CD4-positive, alpha-beta T cell (primary cell): ENCODE measurements at regions not wholly inside any gene's neighbourhood (a gene's known extent, or its start where the extent isn't known, plus 50 kb on each side); places are given as distances from the start of the nearest gene placed in this dataset.

Experiments
- ATAC-seq: fragments of 200-7000 bp; cut with Tn5 transposase; one replicate; pipeline ENCODE4 v1.10.0; 2022; ENCODE audit warnings: mild to moderate bottlenecking; ENCODE audit not compliant: poor library complexity
- CTCF ChIA-PET: fragments of 350-600 bp; sonication (Branson Sonifier 250); formaldehyde crosslinking; loops from one replicate; lab custom pipeline; 2021; ENCODE audit warnings: antibody characterized with exemption, inconsistent platforms; lab: Charles Lee
- POLR2A ChIA-PET: fragments of 350-600 bp; sonication (Branson Sonifier 250); formaldehyde crosslinking; loops from one replicate; lab custom pipeline; 2021; ENCODE audit warnings: antibody characterized with exemption, inconsistent platforms; lab: Charles Lee
- DNase-seq, 14 experiments: peaks; one replicate each; pipeline ENCODE4 v3.0.0-alpha.2; 2013 to 2020; ENCODE audit warnings: mixed read lengths in 2 of 14
- H3K27ac ChIP-seq, 2 donors: one replicate each; pipeline versions ENCODE4 v1.5.1 to v1.7.0; 2013; ENCODE audit warnings: low read length in 2 of 2, low read depth in 1 of 2, mild to moderate bottlenecking in 1 of 2
- H3K27me3 ChIP-seq, 2 experiments: 1 replicate in 1 of 2; 2 replicates in 1 of 2; pipeline versions ENCODE4 v1.6.1 to v1.7.0; 2013; ENCODE audit warnings: low read length in 2 of 2, control low read depth in 1 of 2, mild to moderate bottlenecking in 1 of 2, moderate library complexity in 1 of 2; ENCODE audit not compliant: insufficient read depth in 2 of 2, control insufficient read depth in 1 of 2
- H3K36me3 ChIP-seq: one replicate; pipeline ENCODE4 v1.6.1; 2013; ENCODE audit warnings: low read length, control low read depth; ENCODE audit not compliant: insufficient read depth
- H3K4me1 ChIP-seq: one replicate; pipeline ENCODE4 v1.6.1; 2013; ENCODE audit warnings: low read length, control low read depth; ENCODE audit not compliant: insufficient read depth
- H3K4me3 ChIP-seq: one replicate; pipeline ENCODE4 v1.5.1; 2013; ENCODE audit warnings: mild to moderate bottlenecking, low read length, moderate library complexity
- H3K9me3 ChIP-seq, 2 experiments: 1 replicate in 1 of 2; 2 replicates in 1 of 2; pipeline versions ENCODE4 v1.6.1 to v1.7.0; 2013; ENCODE audit warnings: low read length in 2 of 2, mild to moderate bottlenecking in 2 of 2, control low read depth in 1 of 2, moderate library complexity in 1 of 2; ENCODE audit not compliant: control insufficient read depth in 1 of 2, insufficient read depth in 1 of 2
- H3K27ac Mint-ChIP-seq: one replicate; pipeline ENCODE4 v1.8.0; 2020; ENCODE audit warnings: mixed read lengths
- H3K27me3 Mint-ChIP-seq: one replicate; pipeline ENCODE4 v1.8.0; 2021; ENCODE audit warnings: mixed read lengths
- H3K36me3 Mint-ChIP-seq: one replicate; pipeline ENCODE4 v1.8.0; 2021; ENCODE audit warnings: low read depth, mixed read lengths
- H3K4me1 Mint-ChIP-seq: one replicate; pipeline ENCODE4 v1.8.0; 2021; ENCODE audit warnings: low read depth, mixed read lengths
- H3K4me3 Mint-ChIP-seq: one replicate; pipeline ENCODE4 v1.8.0; 2020; ENCODE audit warnings: mild to moderate bottlenecking, mixed read lengths
- H3K9me3 Mint-ChIP-seq: one replicate; pipeline ENCODE4 v1.8.0; 2020; ENCODE audit warnings: mixed read lengths
- CTCF ChIP-seq: fragments of 200-600 bp; IDR thresholded peaks from one replicate; pipeline ENCODE4 v1.8.0; 2022; ENCODE audit warnings: antibody characterized with exemption, mild to moderate bottlenecking
- intact Hi-C, 2 experiments: fragments of 100-400 bp; cut with DNase I in 1 of 2; cut with micrococcal nuclease in 1 of 2; formaldehyde crosslinking; loops; one replicate each; pipeline versions ENCODE4 v1.15.1 to v1.9.0; 2023 to 2025; cut with DNase I, micrococcal nuclease

- intact Hi-C loops, result no loop called here
- POLR2A ChIA-PET, result no interaction called here
- peaks cover 9% of the 10 kb centered on the region for H3K9me3 Mint-ChIP-seq
- Histone ChIP-seq H3K9me3 (peaks cover 14 to 17% of the 10 kb centered on the region in 2 experiments), H3K27ac (no peak overlapping the region), H3K36me3 (no peaks in the 10 kb centered on the region), H3K4me3 (no peak overlapping the region), H3K27me3 (no peaks in the 10 kb centered on the region), H3K4me1 (no peaks in the 10 kb centered on the region)
- CTCF ChIA-PET, result no interaction called here
- H3K4me3 Mint-ChIP-seq, result no peak overlapping the region
- TF ChIP-seq CTCF, result no peak
- no peaks in the 10 kb centered on the region for H3K27me3 Mint-ChIP-seq
- H3K27ac Mint-ChIP-seq, result no peak overlapping the region
- H3K4me1 Mint-ChIP-seq, result no peaks in the 10 kb centered on the region
- H3K36me3 Mint-ChIP-seq, result no peaks in the 10 kb centered on the region
- DNase-seq (peak in 1 of 14 experiments; percentile 26), ATAC-seq (no peak)
Measured at GRCh38 chr7:53087274-53087673, 51.8 kb downstream of the POM121L12 start.

GRCh38 chr7:53094191-53094590 lies 58.8 kb downstream of the POM121L12 start:
- Mint-ChIP-seq H3K27ac (no peak overlapping the region), H3K27me3 (no peaks in the 10 kb centered on the region), H3K36me3 (no peaks in the 10 kb centered on the region), H3K4me3 (no peak overlapping the region), H3K9me3 (peaks cover 6% of the 10 kb centered on the region), H3K4me1 (no peaks in the 10 kb centered on the region)
- H3K36me3 ChIP-seq, result no peaks in the 10 kb centered on the region
- POLR2A ChIA-PET, result no interaction called here
- no peak for TF ChIP-seq CTCF
- peaks cover 3 to 13% of the 10 kb centered on the region in 2 experiments for H3K9me3 ChIP-seq
- CTCF ChIA-PET, result no interaction called here
- DNase-seq (no peak), ATAC-seq (no peak)
- H3K27me3 ChIP-seq, result no peaks in the 10 kb centered on the region
- no peak overlapping the region for H3K27ac ChIP-seq
- H3K4me1 ChIP-seq, result no peaks in the 10 kb centered on the region
- intact Hi-C loops, result no loop called here
- no peak overlapping the region for H3K4me3 ChIP-seq

DNA sequence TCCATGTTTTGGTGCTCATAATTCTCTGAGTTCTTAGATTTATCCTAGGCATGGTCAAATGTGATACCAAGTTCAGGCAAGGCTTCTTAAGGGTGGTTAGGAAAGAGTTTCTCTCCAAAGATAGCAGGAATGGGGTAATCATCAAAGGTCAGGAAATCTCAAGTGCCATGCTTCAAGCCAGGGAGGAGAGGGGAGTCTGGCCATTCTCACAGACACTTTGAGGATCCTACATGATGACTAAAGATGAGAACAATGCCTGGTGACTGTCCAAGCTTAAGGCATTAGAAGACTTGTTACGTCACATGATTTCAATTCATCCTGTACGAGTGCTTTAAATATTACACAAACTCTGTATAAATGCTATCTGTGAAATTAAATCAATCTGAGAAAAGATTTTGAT lies 59.4 kb downstream of the POM121L12 start:
- POLR2A ChIA-PET, result no interaction called here
- Histone ChIP-seq H3K27me3 (no peaks in the 10 kb centered on the region), H3K9me3 (peaks cover 3 to 13% of the 10 kb centered on the region in 2 experiments), H3K27ac (no peak overlapping the region), H3K36me3 (no peaks in the 10 kb centered on the region), H3K4me1 (no peaks in the 10 kb centered on the region), H3K4me3 (no peak overlapping the region)
- intact Hi-C loops, result no loop called here
- peaks cover 4% of the 10 kb centered on the region for H3K9me3 Mint-ChIP-seq
- TF ChIP-seq CTCF, result no peak
- H3K27me3 Mint-ChIP-seq, result no peaks in the 10 kb centered on the region
- DNase-seq, result no peak
- no peaks in the 10 kb centered on the region for H3K36me3 Mint-ChIP-seq
- no peaks in the 10 kb centered on the region for H3K4me1 Mint-ChIP-seq
- no peak overlapping the region for H3K27ac Mint-ChIP-seq
- ATAC-seq, result no peak
- no peak overlapping the region for H3K4me3 Mint-ChIP-seq
- CTCF ChIA-PET, result no interaction called here
